ENCODE measurements at regions not wholly inside any gene's neighbourhood (a gene's known extent, or its start where the extent isn't known, plus 50 kb on each side); places are given as distances from the start of the nearest gene placed in this dataset.
"Not testable (repeated sequence)": the region's sequence is repeated elsewhere in the genome, so short reads cannot be mapped to it uniquely, and the experiment has no call there.

DNA sequence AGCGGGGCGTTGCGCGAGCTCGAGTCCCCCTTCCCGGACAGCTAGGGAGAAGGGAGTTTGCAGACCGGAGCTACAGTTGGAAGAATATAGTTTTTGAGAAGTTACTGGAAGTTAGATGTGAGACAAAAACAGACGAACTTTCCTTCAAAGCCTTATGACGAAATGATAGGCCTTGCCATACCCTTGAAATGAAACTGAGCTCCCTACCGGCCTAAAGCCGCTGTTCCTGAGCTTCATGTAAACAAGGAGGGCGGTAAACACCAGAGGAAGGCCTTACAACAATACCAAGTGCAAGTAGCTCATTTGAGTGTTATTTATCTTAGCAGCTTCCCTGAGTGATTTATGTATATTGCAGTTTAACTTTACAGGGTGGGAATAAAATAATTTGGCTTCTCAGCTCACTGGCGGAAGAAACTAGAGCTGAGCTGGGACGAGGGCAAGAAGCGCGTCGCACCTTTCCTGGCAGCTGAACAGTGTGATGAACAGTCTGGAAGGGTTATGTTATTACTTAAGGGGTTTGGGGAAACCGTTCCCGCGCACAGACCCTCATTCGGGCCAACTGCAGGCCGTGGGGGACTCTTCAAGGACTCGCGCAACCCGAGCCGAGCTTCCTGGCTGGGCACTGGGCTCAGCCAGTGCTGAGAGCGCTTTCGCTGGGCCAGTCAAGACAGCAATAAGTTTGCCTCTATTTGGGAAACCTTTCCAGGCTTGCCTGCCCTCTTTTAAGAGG lies 111.2 kb downstream of the KCNRG start:
- DNase-seq (ENCODE audit: missing footprints) (no peak), ATAC-seq (no peak)
- intact Hi-C loops (cut with DNase I) = loop anchor here (10.0 kb wide), 1 partner anchor 678 kb away; no protein-coding TSS in a partner anchor

DNA sequence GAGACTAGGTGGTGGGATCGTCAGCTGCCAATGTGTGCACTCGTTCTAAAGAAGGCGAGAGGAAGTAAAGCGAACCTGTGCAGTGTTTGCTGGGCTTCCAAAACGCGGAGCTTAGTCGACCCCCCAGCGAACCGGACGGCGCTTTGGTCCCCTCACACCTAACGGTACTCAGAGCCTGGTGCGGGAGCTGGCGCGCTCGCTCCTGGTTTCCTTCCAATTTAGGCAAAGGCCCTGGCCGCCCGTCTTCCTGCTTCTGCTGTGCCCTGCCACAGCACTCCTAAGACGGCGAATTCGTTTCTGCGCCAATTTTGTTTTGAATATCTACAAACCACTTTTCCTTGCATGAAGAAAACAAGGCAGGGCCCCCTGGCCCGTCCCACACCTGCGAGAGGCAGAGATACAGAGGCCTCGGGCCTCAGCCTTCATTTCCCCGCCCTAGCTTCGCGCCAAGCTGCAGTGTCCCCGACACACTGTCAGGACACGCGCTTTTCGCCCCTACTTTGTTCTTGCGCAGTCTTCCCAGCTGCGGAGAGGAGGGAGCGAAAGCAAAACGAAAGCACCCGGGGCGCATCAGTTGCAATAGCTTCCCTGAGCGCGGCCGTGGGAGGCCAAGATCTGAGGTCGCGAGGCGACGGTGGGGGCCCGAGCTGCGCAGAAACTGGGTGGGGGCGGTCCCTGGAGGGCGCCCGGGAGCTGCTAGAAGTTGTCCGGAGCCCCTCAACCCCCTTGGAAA lies 111.9 kb downstream of the KCNRG start:
- ATAC-seq (no peak), DNase-seq (ENCODE audit: missing footprints) (peak; percentile 75)
- intact Hi-C loops (cut with DNase I) = loop anchor here (10.0 kb wide), 1 partner anchor 678 kb away; no protein-coding TSS in a partner anchor

DNA sequence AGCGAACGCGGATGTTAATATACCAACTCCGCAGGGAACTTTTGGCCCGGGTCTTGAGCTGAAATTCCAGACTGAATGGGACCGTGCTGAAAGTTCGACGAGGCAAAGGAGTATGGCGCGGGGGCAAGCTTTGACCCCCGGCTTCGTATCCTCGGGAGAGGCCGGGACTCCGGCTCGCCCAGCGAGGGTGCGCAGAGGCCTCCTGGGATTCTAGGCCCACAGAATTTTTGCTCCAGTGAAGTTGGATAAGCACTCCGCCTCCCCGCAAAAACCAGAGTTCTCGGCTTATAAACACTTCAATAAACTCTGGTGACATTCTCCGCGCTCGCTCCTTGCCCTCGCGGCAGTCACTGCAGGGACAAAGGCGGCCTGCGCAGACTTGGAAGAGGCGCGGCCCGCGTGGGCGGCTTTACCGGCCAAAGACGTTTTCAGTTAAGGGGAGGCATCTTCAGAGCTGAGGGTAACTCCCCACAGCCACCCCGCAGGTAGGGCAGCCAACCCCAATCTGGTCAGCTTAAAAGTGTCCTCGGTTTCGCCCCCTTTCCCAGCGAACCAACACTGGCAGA lies 112.6 kb downstream of the KCNRG start:
- intact Hi-C loops (cut with DNase I) = loop anchor here (10.0 kb wide), 1 partner anchor 677 kb away; no protein-coding TSS in a partner anchor
- ATAC-seq (no peak), DNase-seq (ENCODE audit: missing footprints) (peak; percentile 37)

DNA sequence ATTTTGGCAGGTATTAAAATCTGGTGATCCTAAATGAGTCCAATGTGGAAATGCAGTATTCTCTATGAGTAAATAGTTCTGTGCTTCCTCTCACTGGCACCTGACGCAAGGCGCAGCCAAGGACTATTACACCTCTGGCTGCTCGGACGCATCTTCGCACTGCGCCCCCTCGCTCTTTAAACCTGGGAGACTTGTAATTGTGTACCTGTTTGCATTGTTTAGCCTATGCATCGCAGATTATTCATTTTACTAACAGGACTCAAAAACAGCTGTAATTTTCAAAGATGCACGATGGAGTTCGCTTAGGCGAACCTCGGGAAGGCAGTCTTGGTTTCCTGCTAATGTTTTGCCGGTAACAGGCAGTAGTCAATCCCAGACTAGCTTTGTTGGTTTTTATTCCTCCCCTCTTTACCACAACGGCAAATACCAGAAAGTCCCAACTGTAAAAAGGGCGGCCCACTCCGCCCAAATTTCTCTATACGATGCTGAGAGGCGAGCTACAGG lies 113.2 kb downstream of the KCNRG start:
- intact Hi-C loops (cut with DNase I) = loop anchor here (10.0 kb wide), 1 partner anchor 676 kb away; no protein-coding TSS in a partner anchor

DNA sequence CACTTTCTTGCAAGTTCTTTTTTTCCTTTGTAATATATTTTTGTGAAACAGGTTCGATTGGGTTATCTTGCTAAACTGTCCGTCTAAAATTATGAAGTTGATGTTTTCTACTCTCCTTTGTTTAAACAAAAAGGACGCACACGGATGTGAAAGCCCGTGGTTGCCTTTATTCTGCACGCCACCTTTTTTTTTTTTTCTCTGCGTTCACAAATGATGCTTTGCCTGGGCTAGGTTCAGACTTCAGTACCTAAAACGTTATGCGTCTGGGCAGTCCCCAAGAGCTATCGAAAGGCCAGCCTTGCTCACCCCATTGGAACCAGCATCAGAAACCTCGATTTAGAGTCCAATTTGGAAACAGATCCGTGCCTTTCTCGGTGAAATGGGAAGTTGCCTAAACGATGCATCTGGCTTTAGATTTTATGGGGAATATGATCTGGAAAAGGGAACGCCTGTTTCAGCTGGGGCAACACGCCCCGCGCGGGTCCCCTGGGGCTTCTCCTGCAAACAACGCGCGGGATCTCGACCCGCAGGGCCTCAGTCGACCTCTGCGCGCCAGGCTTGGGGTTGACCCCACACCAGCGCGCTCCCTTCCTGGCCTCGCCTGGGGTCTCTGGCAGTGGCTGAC lies 113.9 kb downstream of the KCNRG start:
- intact Hi-C loops (cut with DNase I) = loop anchor here (10.0 kb wide), 1 partner anchor 676 kb away; no protein-coding TSS in a partner anchor
- ATAC-seq = no peak
- peak; percentile 54 for DNase-seq (ENCODE audit: missing footprints)

More for the DNA sequence above, 113.2 kb downstream of the KCNRG start:
- DNase-seq (ENCODE audit: missing footprints) = no peak
- ATAC-seq = no peak

DNA sequence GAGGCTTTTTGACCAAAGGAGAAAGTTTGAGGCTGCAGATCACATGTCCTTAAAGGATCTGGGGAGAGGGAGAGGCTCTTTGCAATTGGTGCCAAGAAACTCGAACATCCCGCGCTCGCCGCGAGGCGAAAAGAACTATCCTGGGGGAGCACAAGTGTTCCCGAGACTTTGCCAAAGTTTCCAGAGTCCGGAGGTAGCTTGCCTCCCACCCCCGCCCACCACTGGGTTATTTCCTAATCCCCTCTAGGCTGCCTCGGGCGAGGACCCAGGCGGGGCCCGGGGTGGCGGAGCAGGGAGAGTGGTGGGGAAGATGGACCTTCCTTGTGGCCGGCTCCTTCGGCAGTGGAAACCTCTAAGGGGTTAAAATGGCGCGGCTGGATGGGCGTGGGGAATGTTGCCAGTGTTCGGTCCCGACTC lies 114.5 kb downstream of the KCNRG start:
- intact Hi-C loops (cut with DNase I) = loop anchor here (10.0 kb wide), 1 partner anchor 675 kb away; no protein-coding TSS in a partner anchor
- DNase-seq (ENCODE audit: missing footprints) = no peak

DNA sequence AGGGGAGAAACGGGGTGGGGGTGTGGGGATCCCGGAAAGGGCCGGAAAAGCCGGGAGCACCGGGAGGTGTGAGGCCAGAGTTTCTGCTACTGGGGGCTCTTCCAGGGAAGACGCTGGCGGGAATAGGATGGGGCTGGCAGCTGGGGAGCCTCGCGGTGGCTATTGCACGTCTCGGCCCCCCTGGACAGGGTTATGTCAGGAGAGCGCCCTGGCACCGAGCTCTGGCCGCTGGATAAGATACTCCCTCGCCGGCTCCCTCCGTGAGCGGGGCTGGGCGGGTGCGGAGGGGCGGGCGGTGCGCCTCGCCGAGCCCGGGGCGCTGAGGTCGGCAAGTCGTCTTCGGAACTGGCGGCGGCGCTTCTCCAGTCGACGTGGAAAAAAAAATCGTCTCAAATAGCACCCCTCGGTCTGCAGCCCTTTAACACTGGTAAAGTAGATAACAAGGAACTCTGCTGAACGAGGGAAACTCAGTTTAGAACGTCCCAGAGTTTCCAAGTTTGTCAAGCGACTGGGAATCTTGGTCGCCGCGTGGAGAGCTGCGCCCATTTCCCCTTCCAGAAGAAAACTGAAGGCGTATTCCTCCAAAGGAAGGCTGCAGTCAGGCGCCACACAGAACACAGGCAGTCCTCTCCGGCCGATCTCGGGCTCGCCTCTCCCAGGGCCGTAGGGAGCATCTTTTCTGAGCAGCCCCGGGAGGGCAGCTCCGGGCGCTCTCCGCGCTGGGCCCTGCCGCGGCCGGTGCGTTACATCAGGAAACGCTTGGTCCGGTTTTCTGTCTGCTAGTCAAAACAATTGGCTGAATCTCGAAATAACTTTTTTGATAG lies 115.1 kb downstream of the KCNRG start:
- ATAC-seq = peak; percentile 32
- DNase-seq (ENCODE audit: missing footprints) = peak; percentile 78
- intact Hi-C loops (cut with DNase I) = no loop called here

More for the DNA sequence above, 114.5 kb downstream of the KCNRG start:
- ATAC-seq = no peak

DNA sequence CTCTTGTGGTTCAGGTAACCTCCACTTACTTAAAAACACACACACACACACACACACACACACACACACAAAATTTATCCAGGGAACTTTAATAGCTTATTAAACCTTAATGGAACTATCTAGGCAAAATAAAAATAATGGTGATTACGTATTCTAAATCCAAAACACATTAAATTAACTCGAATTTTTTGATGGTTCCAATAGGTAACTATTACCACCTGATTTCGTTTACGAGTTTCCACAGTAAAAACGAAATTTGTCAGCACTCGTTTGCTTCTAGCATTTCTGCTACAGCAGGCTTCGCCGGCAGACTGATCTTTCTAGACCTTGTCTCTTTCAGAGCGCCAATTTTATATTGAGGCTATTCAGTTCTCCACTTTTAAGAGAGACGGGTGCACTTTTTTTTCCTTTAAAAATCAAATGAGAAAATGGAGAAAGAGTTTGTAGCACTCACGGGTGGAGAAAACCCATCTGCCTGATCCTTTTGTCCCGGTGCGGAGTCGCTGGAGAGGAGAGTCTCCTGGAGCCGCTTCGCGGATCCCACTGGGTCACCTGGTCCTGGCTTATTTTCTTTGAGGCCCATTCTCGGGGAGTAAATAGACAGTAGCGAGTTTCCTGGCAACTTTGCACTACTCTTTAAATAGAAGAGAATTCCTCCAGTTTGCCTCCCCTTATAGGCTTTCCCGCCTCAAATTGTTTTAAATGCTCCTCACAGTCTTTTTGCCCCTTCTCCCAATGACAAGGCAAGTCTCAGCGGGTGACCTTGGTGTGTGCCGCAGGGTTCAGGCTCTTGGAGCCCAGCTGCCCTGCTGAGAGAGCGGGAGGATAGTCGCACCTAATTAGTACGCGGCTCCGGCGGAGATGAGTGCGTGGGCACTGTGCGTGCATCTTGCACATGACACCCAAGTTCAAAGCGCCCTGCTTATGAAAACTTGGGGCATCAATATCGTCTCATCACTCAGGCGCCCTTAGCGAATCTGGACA lies 117.0 kb downstream of the KCNRG start:
- ATAC-seq = no peak
- DNase-seq (ENCODE audit: missing footprints) = peak; percentile 39
- intact Hi-C loops (cut with DNase I) = no loop called here

DNA sequence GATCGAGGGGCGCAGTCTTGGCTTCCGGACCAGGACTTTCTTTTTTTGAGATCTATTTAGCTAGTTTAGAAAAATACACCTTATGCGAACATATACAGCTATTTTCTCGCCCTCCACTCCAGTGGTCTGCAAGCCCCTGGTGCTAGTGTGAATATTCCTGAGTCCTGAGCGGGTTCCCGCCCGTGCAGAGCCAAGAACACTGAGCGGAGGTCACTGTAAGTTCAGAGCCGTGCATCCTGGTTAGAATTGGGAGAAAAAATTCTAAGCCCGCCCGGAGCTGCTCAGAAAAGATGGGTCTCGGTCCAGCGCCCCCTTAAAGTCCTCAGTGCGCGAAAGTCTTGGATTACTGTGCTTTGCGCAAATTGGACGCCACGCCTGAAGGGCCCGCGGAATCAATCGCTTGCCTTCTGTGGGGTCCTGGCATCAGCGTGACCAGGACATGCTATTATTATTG lies 117.7 kb downstream of the KCNRG start:
- ATAC-seq = no peak
- no peak for DNase-seq (ENCODE audit: missing footprints)
- intact Hi-C loops (cut with DNase I) = no loop called here

DNA sequence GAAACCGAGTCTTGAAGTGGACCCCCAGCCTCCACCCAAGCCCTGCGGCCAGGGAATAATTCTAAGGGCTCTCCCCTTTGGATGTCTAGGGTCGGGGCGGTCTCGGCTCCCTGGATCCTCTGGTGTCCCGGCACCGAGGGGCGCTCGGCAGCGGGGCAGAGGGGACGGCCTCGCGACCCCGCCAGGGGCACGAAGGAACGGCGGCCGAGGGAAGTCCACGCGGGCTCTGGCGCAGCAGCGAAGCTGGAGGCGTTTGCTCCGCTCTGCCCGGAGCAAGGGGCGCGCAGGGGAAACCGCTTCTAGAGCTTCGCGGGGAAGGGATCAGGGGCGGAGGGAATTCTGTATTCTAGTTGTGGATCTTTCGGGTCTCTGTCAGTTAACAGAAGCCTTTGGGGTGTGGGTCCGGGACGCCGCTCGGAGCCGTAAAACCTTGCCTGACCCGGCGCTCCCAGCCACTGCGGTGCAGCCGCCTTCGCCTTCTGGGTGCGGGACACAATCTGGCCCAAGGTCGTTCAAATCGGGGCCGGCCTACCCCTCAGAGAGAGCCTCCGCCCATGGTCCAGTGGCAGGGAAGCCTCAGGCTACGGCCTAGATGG lies 118.2 kb downstream of the KCNRG start:
- intact Hi-C loops (cut with DNase I) = no loop called here
- DNase-seq (ENCODE audit: missing footprints) (peak; percentile 44), ATAC-seq (no peak)

DNA sequence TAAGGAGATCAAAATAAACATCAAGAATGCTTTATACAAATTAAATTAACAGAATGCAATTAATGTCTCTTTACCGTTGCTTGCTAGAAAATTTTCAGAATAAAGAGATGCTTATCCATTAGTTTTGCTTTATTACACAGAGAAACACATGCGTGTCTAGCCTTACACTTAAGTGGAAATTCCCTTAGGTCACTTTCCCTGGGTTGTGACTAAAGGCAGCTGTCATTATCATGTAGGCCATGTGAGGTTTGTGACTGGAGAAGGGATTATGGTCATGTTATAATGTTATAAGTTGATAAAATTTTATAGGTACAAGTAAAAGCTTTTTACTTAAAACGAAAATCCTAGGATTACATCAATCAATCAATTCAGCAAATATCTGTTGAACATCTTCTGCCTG lies 121.0 kb downstream of the KCNRG start:
- ATAC-seq (no peak), DNase-seq (ENCODE audit: missing footprints) (no peak)
- intact Hi-C loops (cut with DNase I) = no loop called here

DNA sequence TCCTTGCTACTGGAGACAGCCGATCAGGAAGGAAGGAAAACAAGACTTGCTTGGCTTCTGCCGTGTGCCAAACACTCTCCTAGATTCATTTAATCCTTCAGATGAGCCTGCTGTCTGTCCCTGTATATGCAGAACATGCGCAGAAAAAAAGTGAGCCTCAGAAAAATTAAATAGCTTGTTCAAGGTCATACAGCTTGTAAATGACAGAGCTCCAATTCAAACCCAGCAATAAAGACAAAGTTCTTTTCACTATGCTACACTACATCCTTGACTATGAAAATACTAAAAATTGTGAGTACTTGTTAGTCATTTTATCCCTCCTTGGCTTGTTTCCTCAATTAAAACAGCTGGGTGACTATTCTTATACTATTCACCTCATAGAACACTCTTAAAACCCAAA lies 121.4 kb downstream of the KCNRG start:
- ATAC-seq (no peak), DNase-seq (ENCODE audit: missing footprints) (no peak)
- intact Hi-C loops (cut with DNase I) = no loop called here

DNA sequence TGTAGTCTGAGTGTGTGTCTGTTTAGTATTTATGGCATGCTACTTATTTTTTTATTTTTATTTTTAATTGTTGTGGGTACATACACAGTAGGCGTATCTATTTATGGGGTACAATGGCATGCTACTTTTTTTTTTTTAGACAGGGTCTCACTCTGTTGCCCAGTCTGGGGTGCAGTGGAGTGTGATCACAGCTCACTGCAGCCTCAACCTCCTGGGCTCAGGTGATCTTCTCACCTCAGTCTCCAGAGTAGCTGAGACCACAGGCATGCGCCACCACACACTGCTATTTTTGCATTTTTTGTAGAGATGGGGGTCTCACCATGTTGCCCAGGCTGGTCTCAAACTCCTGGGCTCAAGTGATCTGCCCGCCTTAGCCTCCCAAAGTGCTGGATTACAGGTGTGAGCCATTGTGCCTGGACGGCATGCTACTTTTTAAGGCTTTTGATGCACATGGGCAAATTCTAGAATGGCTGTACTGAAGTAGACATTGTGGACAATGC lies 124.2 kb downstream of the KCNRG start:
- intact Hi-C loops (cut with DNase I); DNase-seq (ENCODE audit: missing footprints); ATAC-seq: not testable (repeated sequence)

DNA sequence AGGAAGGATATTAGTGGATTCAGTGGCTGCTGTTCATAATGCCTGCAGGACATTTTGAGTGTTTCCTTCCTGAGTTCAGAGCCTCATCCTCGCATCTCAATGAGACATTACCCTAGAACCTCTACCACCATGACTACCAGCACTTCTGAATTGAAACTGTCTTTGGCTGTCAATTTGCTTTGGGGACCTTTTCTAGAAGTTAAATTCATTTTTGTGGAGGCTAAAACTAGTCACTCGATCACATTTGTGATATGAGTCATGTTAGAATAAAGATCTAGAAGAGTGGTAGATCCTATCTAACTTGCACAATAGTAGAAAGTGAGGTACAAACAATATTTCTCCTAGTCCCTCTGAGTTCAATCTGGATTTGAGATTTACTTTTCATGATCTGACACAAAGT lies 124.9 kb downstream of the KCNRG start:
- DNase-seq (ENCODE audit: missing footprints) (no peak), ATAC-seq (no peak)
- intact Hi-C loops (cut with DNase I) = no loop called here

DNA sequence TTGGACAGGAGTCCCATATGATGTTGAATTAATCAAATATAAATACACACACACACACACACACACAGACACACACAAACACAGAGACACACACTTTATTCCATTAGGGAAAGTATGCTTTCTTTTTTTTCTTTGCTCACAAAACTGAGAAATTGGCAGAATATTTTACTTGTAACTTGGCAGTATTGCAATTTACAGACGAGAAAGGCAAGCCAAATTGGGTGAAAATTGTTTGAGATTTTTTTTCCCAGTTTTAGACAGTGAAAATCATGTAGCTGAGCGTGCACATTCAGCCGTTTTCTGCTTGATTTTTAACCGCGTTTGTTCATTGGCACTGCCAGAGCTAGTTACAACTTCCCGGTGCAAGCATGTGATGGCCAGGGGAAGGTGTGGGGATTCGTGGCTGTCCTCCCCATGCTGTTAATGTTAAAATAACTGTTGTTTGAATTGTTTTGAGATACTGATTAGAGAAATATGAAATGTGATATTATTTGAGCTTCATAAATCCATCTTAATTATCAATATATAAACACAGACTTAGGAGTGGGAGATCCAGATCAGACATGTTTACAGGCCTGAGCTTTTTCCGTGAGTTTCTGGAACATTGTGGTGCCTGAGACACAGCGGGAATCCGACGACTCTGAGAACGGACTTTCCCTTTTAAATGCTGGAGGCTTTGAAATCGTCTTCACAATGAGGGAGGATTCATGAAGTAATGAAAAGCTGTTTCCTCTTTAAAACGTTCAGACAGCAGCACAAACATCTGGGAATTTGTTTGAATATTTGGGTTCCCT lies 125.5 kb downstream of the KCNRG start:
- intact Hi-C loops (cut with DNase I) = no loop called here
- ATAC-seq = no peak
- no peak for DNase-seq (ENCODE audit: missing footprints)

Measured in Right ventricle myocardium inferior (tissue), 1 donor.